GM19240 (cell line): ENCODE measurements at regions not wholly inside any gene's neighbourhood (a gene's known extent, or its start where the extent isn't known, plus 50 kb on each side); places are given as distances from the start of the nearest gene placed in this dataset.

Source experiments
- DNase-seq: peaks from one replicate; pipeline ENCODE4 v3.0.0; 2011; ENCODE audit warnings: low spot score; ENCODE audit not compliant: insufficient read length

- DNase-seq: no peak
Observed at GRCh38 chr6:170483413-170483812, 69.7 kb downstream of the PSMB1 start.

- no peak for DNase-seq
Observed at GRCh38 chr6:170480050-170480692, 72.9 kb downstream of the PSMB1 start.

DNA sequence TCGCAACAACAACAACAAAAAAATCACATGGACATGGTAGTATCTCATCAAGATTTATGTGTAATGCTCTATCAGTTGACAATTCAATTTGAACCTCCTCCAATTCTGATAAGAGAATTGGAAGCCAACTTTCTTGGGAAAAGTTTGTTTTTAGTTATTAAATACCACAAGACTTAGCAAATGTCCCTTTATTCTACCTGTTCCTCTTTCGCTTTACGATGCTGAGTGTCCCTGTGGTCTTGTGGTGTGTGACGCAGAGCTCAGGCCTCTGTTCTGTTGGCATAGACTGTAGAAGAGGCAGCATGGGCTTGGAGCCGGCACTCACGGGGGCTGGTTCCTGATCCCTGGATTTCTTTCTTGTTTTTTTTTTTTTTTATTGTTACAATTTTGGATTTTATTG is 76.7 kb downstream of the PSMB1 start:
- DNase-seq: no peak

GRCh38 chr6:170475118-170475517 is 78.0 kb downstream of the PSMB1 start:
- no peak for DNase-seq

- DNase-seq: no peak
Observed at GRCh38 chr6:170473801-170474200, 79.3 kb downstream of the PSMB1 start.

DNA sequence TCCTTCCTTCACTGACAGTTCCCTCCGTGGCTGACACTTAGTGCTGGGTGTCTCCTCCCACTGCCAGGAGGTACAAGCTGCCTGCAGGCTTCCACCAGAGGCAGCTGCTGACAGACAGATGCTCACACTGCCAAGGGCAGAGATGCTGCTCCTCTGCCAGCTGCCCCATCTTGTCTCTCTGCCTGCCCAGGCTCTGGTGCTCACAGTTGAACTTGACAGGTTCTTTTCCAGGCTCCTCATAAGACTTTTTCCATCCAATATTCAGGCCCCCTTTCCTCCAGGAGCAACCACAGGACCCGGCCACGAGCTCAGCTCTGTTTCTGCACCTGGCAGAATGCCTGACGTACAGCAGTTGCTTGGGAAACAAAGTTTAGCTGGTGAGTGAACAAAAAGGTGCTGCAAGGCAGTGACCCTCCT is 79.8 kb downstream of the PSMB1 start:
- DNase-seq: no peak

GRCh38 chr6:170471491-170471890 is 81.6 kb downstream of the PSMB1 start:
- no peak for DNase-seq

DNA sequence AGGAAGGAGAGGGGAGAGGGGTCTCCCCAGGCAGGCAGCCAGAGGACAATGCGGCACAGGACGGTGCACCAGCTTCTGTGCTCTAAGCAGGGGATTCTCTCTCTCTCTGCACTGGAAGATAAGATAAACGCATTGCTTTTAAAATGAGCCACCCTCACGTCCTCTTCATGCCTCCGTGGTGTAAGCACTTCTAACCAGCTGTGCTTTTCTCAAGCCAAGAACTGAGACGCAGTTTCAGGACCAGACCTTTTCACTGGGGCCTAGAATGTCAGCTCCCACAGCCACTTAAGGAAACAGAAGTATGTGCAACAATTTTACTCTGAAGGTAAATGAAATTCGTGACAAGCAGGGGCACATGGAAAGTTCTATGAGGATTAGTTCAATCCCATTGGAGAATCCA is 82.4 kb downstream of the PSMB1 start:
- DNase-seq: no peak

DNA sequence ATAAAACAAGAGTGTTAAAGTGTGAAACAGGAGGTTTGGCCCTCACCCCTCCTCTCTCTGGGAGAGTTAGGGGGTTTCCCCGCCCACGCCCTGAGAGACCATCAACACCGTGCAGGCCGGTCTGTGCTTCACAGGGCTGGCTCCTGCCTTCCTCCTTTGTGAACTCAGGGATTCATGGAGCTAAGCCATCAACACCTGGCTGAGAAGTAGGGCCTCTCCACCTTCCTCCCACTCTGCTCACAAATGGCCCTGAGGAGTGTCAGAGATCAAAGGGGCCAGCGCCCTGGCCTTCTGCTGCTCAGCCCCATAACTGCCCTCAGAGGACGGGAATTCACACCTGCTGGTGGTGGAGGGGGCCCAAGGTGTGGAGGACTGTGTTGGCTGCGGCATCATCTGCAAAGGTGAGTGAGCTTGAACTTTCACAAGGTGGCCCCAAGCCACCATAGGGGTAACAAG is 88.6 kb downstream of the PSMB1 start:
- DNase-seq: no peak

GRCh38 chr6:170464080-170464479 is 89.0 kb downstream of the PSMB1 start:
- no peak for DNase-seq

DNA sequence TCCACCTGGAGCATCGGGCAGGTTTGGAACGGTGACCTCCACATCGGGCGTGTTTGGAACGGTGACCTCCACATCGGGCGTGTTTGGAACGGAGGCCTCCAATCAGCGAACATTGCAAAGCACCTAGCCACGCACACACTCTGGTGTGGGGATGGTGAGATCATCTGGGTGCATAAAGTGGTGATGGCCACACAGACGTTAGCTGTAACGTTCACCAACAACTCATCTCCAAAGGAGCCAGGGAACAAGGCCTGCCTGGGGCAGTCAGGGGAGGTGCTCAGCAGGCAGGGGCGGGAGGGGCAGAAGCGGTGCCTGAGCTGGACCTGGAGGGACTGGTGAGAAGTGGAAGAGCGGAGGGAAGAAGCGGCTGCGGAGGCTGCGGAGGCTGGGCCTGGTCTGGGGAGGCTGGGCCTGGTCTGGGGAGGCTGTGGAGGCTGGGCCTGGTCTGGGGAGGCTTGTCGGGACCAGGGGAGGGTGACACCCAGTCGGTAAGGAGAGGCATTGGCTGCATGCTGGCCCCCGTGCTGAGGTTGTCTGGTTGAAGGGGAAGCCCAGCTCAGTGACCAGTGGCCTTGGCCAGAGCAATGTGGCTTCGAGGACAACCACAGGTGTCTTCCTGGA is 89.9 kb downstream of the PSMB1 start:
- no peak for DNase-seq

DNA sequence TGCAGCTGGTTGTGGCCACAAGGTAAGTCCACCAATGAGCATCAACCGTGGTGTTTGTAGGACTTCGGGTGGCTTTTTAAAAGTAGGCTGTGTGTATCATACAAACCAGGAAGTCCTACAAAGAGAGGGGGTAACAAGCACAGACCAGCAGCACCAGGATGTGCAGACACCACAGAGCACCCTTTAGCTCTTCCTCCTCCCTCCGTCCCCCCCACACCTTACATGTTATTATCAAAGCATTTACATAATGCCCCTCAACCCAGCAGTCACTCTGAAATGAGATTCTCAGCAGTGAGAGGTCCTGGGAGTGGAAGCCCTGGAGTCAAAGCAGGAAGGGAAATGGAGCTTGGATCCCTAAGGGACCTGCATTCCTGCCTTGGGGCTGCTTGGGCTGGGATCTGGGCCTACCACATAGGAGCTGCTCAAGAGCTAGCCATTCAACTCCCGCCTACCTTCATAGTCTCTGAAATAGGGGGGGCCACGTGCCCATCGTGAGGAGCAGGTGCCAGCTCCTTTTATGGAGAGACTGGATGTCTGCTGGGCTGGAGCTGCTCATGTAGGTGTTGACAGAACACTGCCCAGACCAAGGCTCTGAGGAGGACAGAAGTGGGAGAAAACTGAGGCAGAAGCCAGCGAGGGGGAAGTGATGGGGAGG is 90.6 kb downstream of the PSMB1 start:
- no peak for DNase-seq

GRCh38 chr6:170461556-170462365 is 91.3 kb downstream of the PSMB1 start:
- DNase-seq: no peak

DNA sequence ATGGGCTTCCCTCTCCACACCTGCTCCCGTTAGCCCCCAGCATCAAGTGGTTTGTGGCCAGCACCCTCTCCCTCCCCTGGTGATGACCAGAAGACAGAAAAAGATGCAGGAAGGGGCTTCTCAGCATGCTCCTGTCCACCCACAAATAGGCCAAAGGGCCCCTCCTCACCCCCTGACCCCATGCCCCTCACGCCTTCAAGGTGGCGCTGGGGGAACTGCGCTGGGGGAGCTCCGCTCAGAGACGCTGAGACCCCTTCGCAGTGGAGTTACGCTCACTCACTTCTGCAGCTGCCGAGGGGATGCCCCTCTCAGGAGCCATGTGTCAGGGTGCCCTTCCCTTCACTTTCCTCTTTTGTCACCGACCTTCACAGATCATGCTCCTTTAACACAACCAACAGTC is 92.0 kb downstream of the PSMB1 start:
- DNase-seq: no peak

- no peak for DNase-seq
Observed at GRCh38 chr6:170460641-170461040, 92.5 kb downstream of the PSMB1 start.

- peak; percentile 41 for DNase-seq
Observed at GRCh38 chr6:170459451-170459850, 93.7 kb downstream of the PSMB1 start.

GRCh38 chr6:170456886-170457698 is 96.0 kb downstream of the PSMB1 start:
- no peak for DNase-seq
